ENCODE measurements at regions not wholly inside any gene's neighbourhood (a gene's known extent, or its start where the extent isn't known, plus 50 kb on each side); places are given as distances from the start of the nearest gene placed in this dataset.
"Not testable (repeated sequence)": the region's sequence is repeated elsewhere in the genome, so short reads cannot be mapped to it uniquely, and the experiment has no call there.

DNA sequence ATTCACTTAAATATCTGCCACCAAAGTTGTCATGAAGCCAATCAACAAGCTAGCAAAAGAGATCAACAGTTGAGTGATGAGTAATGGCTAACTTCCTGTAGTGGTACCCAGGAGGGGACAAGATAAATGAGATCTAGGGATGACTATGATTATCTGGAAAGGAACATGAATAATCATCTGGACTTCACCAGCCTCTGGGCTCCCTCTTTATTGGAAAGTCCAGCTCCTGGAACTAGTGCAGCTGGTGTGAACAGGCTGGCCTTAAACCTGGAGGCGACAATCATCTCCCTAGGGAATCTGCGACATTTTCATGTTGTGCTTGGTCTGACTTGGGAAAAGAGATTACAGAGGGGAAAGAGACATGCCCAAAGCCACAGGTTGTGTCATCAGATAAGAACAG is 518.6 kb downstream of the GRIN2A start:
- DNase-seq = no peak
- Mint-ChIP-seq H3K4me1 (no peaks in the 10 kb centered on the region), H3K4me3 (no peak overlapping the region), H3K27me3 (peaks cover 4% of the 10 kb centered on the region), H3K9me3 (no peaks in the 10 kb centered on the region), H3K36me3 (no peaks in the 10 kb centered on the region), H3K27ac (no peak overlapping the region)

DNA sequence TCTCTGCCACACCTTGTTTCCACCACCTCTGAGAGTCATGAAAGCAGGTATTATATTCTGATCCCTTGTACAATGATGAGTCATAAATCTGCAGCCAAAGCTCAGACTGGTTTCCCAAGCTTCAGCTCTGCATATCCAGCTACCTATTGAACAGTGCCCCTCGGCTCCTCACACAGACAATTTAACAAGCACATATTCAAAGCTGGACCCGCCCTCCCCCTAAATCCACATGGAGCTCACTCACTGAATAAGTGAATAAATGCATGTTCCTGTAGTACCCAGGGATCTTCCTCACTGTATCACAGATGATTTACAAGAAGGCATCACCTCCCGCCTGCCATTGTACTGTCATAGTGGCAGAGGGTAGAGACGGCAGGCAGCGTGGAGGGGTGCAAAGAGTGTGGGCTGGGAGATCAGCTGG is 516.4 kb downstream of the GRIN2A start:
- no peaks in the 10 kb centered on the region for H3K27me3 Mint-ChIP-seq
- H3K27ac Mint-ChIP-seq = no peak overlapping the region
- no peaks in the 10 kb centered on the region for H3K36me3 Mint-ChIP-seq
- DNase-seq = no peak
- H3K9me3 Mint-ChIP-seq = no peaks in the 10 kb centered on the region
- no peak overlapping the region for H3K4me3 Mint-ChIP-seq
- no peaks in the 10 kb centered on the region for H3K4me1 Mint-ChIP-seq

DNA sequence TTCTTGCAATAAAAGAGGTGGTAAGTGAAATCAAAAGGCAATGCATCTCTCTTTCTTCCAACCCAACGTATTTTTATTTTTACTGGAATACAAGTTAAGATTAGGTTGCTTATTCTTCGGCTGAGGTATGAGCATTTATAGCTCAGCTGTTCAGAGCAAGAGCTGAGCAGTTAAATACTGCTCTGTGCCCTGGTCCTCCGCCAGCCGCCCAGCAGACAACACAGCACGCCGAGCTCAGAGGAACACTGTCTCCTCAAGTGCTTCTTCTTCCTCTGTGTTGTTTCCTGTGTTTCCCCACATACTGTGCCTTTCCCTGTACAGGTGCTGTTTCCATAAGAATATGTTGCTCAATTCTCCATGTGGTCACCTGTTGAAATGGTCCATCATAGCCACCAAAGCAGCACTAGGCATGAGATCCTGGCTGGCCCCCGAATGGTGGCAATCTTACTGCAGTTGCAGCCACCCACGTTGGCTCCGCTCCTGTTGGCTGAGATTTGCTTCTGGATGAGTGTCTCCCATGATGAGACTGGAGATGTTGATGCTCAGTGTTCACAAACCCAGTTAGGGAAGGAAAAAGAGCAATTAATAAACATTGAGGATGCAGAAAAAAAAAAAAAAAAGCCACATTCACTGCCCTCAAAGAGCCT is 515.3 kb downstream of the GRIN2A start:
- H3K36me3 Mint-ChIP-seq = no peaks in the 10 kb centered on the region
- DNase-seq = no peak
- H3K4me1 Mint-ChIP-seq = no peaks in the 10 kb centered on the region
- H3K4me3 Mint-ChIP-seq = no peak overlapping the region
- H3K27ac Mint-ChIP-seq = no peak overlapping the region
- H3K9me3 Mint-ChIP-seq = no peaks in the 10 kb centered on the region
- no peaks in the 10 kb centered on the region for H3K27me3 Mint-ChIP-seq

DNA sequence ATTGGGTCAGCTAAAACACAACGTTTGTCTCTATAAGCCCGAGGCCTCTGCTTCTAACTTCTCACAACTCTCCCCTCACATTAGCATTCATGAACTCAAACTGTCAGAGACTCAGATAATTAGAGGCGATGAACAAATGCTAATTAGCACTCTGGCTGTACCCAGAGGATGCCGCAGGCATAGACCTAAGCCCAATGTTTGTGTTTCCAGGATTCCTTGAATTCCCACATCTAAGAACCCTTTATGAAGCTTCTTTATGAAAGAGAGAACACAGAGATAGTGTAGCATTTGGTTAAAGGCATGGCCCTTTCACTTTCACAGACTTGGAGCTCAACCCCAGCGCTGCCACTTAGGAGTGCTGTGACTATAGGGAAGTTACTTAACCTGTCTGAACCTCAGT is 512.2 kb downstream of the GRIN2A start:
- no peak for DNase-seq
- Mint-ChIP-seq H3K36me3 (no peaks in the 10 kb centered on the region), H3K4me1 (no peaks in the 10 kb centered on the region), H3K27me3 (no peaks in the 10 kb centered on the region), H3K27ac (no peak overlapping the region), H3K4me3 (no peak overlapping the region), H3K9me3 (no peaks in the 10 kb centered on the region)

DNA sequence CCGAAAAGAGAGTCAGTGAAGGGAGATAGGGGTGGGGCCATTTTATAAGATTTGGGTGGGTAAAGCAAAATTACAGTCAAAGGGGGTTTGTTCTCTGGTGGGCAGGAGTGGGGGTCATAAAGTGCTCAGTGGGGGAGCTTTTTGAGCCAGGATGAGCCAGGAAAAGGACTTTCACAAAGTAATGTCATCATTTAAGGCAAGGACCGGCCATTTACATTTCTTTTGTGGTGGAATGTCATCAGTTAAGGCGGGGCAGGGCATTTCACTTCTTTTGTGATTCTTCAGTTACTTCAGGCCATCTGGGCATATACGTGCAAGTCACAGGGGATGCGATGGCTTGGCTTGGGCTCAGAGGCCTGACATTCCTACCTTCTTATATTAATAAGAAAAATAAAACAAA is 511.6 kb downstream of the GRIN2A start:
- not testable (repeated sequence) for H3K9me3 Mint-ChIP-seq, H3K27me3 Mint-ChIP-seq, DNase-seq, H3K36me3 Mint-ChIP-seq, H3K27ac Mint-ChIP-seq, H3K4me3 Mint-ChIP-seq, H3K4me1 Mint-ChIP-seq

DNA sequence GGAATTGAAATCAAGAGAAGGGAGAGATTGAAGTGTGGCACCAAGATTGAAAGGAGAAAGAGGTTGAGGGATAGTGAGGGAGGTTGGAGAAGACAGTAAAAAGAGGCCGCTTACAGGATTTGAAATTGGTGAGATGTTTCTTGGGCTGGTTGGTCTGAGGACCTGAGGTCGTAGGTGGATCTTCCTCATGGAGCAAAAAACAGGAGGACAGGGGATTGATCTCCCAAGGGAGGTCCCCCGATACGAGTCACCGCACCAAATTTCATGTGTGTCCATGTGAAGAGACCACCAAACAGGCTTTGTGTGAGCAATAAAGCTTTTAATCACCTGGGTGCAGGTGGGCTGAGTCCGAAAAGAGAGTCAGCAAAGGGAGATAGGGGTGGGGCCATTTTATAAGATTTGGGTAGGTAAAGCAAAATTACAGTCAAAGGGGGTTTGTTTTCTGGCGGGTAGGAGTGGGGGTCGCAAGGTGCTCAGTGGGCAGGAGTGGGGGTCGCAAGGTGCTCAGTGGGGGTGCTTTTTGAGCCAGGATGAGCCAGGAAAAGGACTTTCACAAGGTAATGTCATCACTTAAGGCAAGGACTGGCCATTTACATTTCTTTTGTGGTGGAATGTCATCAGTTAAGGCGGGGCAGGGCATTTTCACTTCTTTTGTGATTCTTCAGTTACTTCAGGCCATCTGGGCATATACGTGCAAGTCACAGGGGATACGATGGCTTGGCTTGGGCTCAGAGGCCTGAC is 505.5 kb downstream of the GRIN2A start:
- H3K9me3 Mint-ChIP-seq, H3K4me1 Mint-ChIP-seq, H3K27ac Mint-ChIP-seq, H3K36me3 Mint-ChIP-seq, H3K4me3 Mint-ChIP-seq, DNase-seq, H3K27me3 Mint-ChIP-seq: not testable (repeated sequence)

DNA sequence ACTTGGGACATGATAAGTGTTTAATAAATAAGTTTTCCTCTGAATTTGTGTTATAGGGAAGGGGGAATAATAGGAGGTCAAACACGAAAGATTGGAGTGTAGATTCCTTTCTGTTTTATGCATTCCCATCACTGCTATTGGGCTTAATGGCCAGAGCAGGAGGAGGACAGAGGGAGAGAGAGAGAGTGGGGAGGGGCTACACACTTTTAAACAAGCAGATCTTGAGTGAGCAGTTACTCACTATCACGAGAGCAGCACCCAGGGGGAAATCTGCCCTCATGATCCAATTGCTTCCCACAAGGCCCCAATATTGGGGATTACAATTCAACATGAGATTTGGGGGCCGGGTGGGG is 505.0 kb downstream of the GRIN2A start:
- no peaks in the 10 kb centered on the region for H3K9me3 Mint-ChIP-seq
- H3K4me1 Mint-ChIP-seq = no peaks in the 10 kb centered on the region
- no peaks in the 10 kb centered on the region for H3K36me3 Mint-ChIP-seq
- H3K27ac Mint-ChIP-seq = no peak overlapping the region
- H3K27me3 Mint-ChIP-seq = no peaks in the 10 kb centered on the region
- H3K4me3 Mint-ChIP-seq = no peak overlapping the region
- no peak for DNase-seq

DNA sequence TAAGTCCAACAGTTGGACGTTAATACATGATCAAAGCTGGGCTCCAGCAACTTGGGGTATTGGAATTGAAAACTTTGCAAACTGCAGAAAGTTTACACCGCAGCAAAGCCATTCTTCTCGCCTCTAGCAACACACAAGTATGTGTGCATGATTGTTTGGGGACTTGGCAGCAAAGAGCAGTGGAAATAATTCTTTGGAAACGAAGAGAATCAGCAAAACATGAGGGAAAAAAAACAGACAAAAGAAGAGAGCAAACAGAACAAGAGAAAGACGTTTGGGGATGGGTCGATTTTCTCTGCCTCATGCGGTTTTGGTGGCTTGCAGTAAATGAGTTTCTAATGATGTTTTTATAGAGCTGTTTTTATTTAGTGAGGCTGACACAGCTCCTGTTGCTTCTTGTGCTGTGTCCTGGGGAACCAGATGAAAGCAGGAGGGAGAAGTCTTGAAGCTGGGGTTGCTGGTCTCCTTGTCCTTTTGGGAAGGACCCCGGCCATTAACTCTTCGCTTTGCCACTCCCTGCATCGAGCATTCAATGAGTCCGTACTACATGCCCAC is 502.9 kb downstream of the GRIN2A start:
- no peak for DNase-seq
- Mint-ChIP-seq H3K4me3 (no peak overlapping the region), H3K36me3 (no peaks in the 10 kb centered on the region), H3K9me3 (peaks cover 9% of the 10 kb centered on the region), H3K4me1 (no peaks in the 10 kb centered on the region), H3K27me3 (no peaks in the 10 kb centered on the region), H3K27ac (no peak overlapping the region)

DNA sequence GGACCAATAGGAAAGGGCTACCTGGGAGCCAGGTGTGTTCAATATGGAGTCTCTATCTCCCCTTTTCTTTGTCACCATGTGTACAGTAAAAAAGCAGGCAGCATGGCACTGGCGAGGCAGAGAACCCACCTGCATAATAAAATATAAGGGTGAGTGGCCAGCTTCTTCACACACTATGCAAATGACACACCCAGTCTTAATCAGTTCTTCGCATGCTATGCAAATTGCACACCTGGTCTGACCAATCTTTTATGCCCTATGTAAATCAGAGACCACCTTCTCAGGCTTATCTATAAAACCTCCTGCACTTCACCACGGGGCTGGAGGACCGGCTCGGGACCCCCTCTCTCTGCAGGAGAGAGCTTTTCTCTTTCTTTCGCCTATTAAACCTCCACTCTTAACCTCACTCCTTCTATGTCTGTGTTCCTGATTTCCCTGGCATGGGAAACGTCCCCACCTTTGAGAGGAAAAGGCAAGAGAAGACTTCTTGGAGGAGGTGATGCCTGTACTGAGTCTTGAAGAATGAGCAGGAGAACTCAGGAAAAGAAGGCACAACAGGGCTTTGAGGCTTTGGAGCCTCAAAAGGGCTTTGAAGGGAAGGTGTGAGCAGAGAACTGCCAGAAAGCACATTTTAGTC is 502.1 kb downstream of the GRIN2A start:
- DNase-seq = no peak
- no peaks in the 10 kb centered on the region for H3K36me3 Mint-ChIP-seq
- H3K4me3 Mint-ChIP-seq = no peak overlapping the region
- no peak overlapping the region for H3K27ac Mint-ChIP-seq
- peaks cover 9% of the 10 kb centered on the region for H3K9me3 Mint-ChIP-seq
- H3K4me1 Mint-ChIP-seq = no peaks in the 10 kb centered on the region
- H3K27me3 Mint-ChIP-seq = no peaks in the 10 kb centered on the region

DNA sequence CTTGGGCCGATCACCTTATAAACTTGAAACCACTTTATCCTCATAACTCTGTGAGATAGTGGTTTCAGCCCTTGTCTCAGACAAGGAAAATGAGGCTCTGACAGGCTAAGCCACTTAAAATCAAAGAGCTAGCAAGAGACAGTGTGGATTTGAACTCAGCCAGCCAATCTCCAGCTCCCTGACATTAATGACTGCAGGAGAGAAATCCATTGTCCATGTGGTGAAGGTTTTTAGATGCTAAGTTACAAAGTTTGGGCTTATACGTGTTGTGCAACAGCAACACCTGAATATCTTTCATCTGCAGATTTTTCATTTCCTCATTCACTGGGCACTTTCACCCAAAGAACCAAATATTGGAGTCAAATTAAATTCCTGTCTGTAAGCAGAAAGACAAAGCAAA is 501.3 kb downstream of the GRIN2A start:
- Mint-ChIP-seq H3K4me3 (no peak overlapping the region), H3K36me3 (no peaks in the 10 kb centered on the region), H3K27me3 (no peaks in the 10 kb centered on the region), H3K4me1 (no peaks in the 10 kb centered on the region), H3K9me3 (peaks cover 9% of the 10 kb centered on the region), H3K27ac (no peak overlapping the region)
- no peak for DNase-seq

DNA sequence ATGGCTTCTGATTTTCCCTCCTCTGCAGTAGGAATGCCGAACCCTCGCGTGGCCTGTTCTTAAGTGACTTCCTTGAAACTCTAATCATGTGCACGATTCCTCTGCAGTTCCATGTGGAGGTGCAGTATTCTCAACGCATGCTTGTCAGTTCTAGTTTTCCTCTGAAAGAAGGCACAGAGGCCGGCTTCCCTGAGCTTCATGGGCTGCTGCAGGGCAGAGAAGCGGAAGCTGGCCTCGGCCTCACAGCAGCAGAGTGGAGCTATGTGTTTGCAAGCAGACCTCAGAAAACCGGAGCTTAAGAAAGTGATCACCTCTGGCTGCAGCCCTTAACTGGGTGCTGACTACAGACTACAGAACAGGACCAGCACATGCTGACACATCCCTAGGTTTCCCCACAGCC is 500.7 kb downstream of the GRIN2A start:
- no peaks in the 10 kb centered on the region for H3K36me3 Mint-ChIP-seq
- H3K4me1 Mint-ChIP-seq = no peaks in the 10 kb centered on the region
- no peaks in the 10 kb centered on the region for H3K27me3 Mint-ChIP-seq
- no peak for DNase-seq
- no peak overlapping the region for H3K4me3 Mint-ChIP-seq
- H3K9me3 Mint-ChIP-seq = peaks cover 9% of the 10 kb centered on the region
- H3K27ac Mint-ChIP-seq = no peak overlapping the region

DNA sequence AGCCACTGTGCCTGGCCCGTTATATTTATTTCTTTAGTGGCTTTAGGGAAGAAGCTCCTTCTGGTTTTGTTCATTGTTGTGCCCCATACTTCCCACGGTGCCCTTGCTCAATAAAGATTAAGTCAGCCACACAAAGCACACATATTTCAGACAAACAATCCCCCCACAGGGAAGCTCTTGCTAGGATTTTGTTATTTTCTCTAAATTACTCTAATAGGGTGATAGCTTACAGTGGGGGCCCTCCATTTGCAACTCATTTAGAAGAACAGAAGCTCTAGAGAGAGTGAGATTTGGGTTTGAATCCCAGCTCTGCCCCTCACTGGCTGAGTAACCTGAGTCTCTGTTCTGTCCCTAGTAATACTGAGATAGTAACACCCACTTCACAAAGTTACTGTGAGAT is 499.9 kb downstream of the GRIN2A start:
- no peak overlapping the region for H3K4me3 Mint-ChIP-seq
- H3K27me3 Mint-ChIP-seq = no peaks in the 10 kb centered on the region
- H3K4me1 Mint-ChIP-seq = no peaks in the 10 kb centered on the region
- H3K27ac Mint-ChIP-seq = no peak overlapping the region
- H3K36me3 Mint-ChIP-seq = no peaks in the 10 kb centered on the region
- no peak for DNase-seq
- H3K9me3 Mint-ChIP-seq = peaks cover 9% of the 10 kb centered on the region

DNA sequence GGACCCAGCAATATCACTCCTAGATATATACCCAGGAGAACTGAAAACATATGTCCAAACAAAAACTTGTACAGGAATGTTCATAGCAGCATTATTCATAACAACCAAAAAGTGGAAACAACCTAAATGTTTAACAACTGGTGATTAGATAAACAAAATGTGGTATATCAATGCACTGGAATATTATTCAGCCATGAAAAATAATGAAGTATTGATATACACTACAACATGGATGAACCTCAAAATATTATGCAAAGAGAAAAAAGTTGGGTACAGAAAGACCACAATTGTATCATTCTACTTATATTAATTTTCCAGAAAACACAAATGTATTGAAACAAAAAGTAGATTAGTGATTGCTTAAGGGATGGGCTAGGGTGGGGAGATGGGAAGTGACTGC is 498.6 kb downstream of the GRIN2A start:
- Mint-ChIP-seq H3K27me3 (no peaks in the 10 kb centered on the region), H3K27ac (no peak overlapping the region), H3K4me1 (no peaks in the 10 kb centered on the region), H3K36me3 (no peaks in the 10 kb centered on the region), H3K9me3 (peaks cover 9% of the 10 kb centered on the region), H3K4me3 (no peak overlapping the region)
- DNase-seq = no peak

DNA sequence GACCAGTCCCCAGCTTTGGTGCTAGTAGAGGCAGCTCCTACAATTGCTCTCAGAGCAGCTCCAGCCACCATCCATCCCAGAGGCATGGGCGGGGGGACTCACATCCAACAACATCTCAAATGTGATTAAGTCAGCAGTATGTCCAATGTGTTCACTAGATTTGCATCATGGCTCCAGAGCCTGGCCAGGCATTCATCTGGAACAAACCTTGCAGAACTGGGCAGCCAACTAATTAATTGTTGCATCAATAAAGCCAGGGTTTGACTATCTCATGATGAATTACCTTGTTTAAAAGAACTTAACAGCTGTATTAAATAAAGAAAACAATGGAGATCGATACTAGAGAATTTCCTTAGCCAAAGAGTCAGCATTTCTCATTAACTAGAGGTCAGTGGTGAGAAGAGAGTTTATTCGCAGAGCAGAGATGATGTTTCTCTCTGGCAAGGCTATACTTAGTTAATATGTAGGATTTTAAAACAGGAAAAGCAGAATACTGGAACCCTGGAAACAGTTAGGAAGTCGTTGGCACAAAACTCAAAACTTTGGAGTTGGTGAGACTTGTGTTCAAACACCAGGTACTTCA is 494.4 kb downstream of the GRIN2A start:
- peaks cover 7% of the 10 kb centered on the region for H3K9me3 Mint-ChIP-seq
- peaks cover 5% of the 10 kb centered on the region for H3K27me3 Mint-ChIP-seq
- H3K27ac Mint-ChIP-seq = no peak overlapping the region
- H3K4me1 Mint-ChIP-seq = no peaks in the 10 kb centered on the region
- no peak overlapping the region for H3K4me3 Mint-ChIP-seq
- H3K36me3 Mint-ChIP-seq = no peaks in the 10 kb centered on the region
- no peak for DNase-seq

DNA sequence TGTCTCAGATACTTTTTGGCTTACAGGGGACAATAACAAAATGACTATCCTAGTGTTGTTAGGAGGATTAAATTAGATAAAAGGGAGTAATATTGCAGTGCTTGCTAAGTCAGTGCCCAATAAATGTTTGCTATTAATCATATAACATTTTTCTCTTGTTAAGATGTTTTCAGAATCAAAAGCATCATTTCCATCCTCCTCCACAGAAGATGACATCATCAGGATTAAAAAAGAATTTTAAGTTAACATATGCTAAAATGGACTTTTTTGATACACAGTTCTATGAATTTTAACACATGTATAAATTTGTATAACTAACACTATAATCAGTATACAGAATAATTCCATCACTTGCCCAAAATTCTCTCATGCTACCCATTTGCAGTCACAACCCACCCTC is 492.6 kb downstream of the GRIN2A start:
- DNase-seq = no peak
- Mint-ChIP-seq H3K36me3 (no peaks in the 10 kb centered on the region), H3K4me3 (no peak overlapping the region), H3K27me3 (peaks cover 9% of the 10 kb centered on the region), H3K9me3 (no peaks in the 10 kb centered on the region), H3K4me1 (no peaks in the 10 kb centered on the region), H3K27ac (no peak overlapping the region)
